GM12878 (cell line): ENCODE measurements at regions not wholly inside any gene's neighbourhood (a gene's known extent, or its start where the extent isn't known, plus 50 kb on each side); places are given as distances from the start of the nearest gene placed in this dataset.

Source experiments
- ATAC-seq: fragments of 200-7000 bp; cut with Tn5 transposase; 3 replicates; pipeline ENCODE4 v1.9.1; 2020; ENCODE audit warnings: mild to moderate bottlenecking, moderate library complexity
- BruUV-seq: library from RNA; stranded (reverse); fragments of 400-500 nt; replicated peaks from 2 replicates; lab custom pipeline; 2021; lab: Mats Ljungman, UMichigan
- CTCF ChIA-PET: fragments of 300-600 bp; sonication (Branson Sonifier 250); formaldehyde crosslinking; extraction: SDS; loops from one replicate; lab custom pipeline; 2021; ENCODE audit warnings: inconsistent platforms; lab: Yijun Ruan, JAX
- POLR2A ChIA-PET: fragments of 350-600 bp; formaldehyde crosslinking; extraction: SDS; loops from one replicate; lab custom pipeline; 2021; ENCODE audit warnings: inconsistent platforms; lab: Charles Lee
- RAD21 ChIA-PET: fragments of 300-600 bp; sonication (Branson Sonifier 250); formaldehyde crosslinking; loops from one replicate; lab custom pipeline; 2023; ENCODE audit warnings: antibody characterized with exemption; ENCODE audit not compliant: unreplicated experiment; lab: Charles Lee
- SMC1A ChIA-PET: fragments of 300-600 bp; sonication (Branson Sonifier 250); formaldehyde crosslinking; loops from one replicate; lab custom pipeline; 2023; ENCODE audit not compliant: unreplicated experiment, uncharacterized antibody; lab: Charles Lee
- DNase-seq: peaks from one replicate; pipeline ENCODE4 v3.0.0-alpha.2; 2011; ENCODE audit warnings: low read depth, low spot score
- FAIRE-seq: peaks from 3 replicates; lab custom pipeline; 2011; peaks lifted over from hg19 to GRCh38; lab: Jason Lieb, UNC
- H2AFZ ChIP-seq: 2 replicates; pipeline ENCODE4 v1.6.0; 2011; ENCODE audit warnings: low read depth, low read length, control low read depth; ENCODE audit not compliant: control insufficient read depth
- H3K27ac ChIP-seq: 2 replicates; pipeline ENCODE4 v1.5.1; 2011; ENCODE audit warnings: control low read depth; ENCODE audit not compliant: control insufficient read depth, insufficient read depth
- H3K27me3 ChIP-seq, 2 experiments: replicated peaks in 1 of 2; 2 replicates each; pipeline versions ENCODE4 v1.6.0 to v1.6.1; 2011; ENCODE audit warnings: low read length in 1 of 2; ENCODE audit not compliant: control insufficient read depth in 2 of 2, insufficient read depth in 2 of 2
- H3K36me3 ChIP-seq, 2 experiments: 2 replicates each; pipeline ENCODE4 v1.5.1; 2011; ENCODE audit warnings: low read length in 1 of 2; ENCODE audit not compliant: control insufficient read depth in 2 of 2, insufficient read depth in 2 of 2
- H3K4me1 ChIP-seq: 2 replicates; pipeline ENCODE4 v1.6.1; 2011; ENCODE audit warnings: mild to moderate bottlenecking, low read length, moderate library complexity, mixed read lengths; ENCODE audit not compliant: control insufficient read depth, insufficient read depth
- H3K4me2 ChIP-seq: 2 replicates; pipeline ENCODE4 v1.6.0; 2011; ENCODE audit warnings: control low read depth; ENCODE audit not compliant: control insufficient read depth, insufficient read depth
- H3K4me3 ChIP-seq: fragments of 200-600 bp; sonication (generic); 2 replicates; pipeline ENCODE4 v1.5.1; 2016
- H3K79me2 ChIP-seq: 2 replicates; pipeline ENCODE4 v1.6.0; 2011; ENCODE audit warnings: low read length; ENCODE audit not compliant: control insufficient read depth, insufficient read depth
- H3K9ac ChIP-seq: 2 replicates; pipeline ENCODE4 v1.8.0; 2011; ENCODE audit warnings: low read length, control low read depth, mixed read lengths; ENCODE audit not compliant: control insufficient read depth, insufficient read depth
- H3K9me3 ChIP-seq: replicated peaks from 3 replicates; pipeline ENCODE4 v1.5.1; 2011; ENCODE audit warnings: mild to moderate bottlenecking, low read length; ENCODE audit not compliant: control insufficient read depth, insufficient read depth
- H4K20me1 ChIP-seq: 2 replicates; pipeline ENCODE4 v1.6.0; 2011; ENCODE audit not compliant: control insufficient read depth, insufficient read depth
- EGR1 ChIP-seq, 2 experiments: IDR thresholded peaks; 1 replicate in 1 of 2; 2 replicates in 1 of 2; pipeline ENCODE4 v1.6.1; 2011 to 2012; ENCODE audit warnings: low read depth in 2 of 2, low read length in 2 of 2, borderline replicate concordance in 1 of 2, mild to moderate bottlenecking in 1 of 2, moderate library complexity in 1 of 2
- JUND ChIP-seq: IDR thresholded peaks from 2 replicates; pipeline ENCODE4 v1.6.1; 2012; ENCODE audit warnings: low read depth, mild to moderate bottlenecking, low read length, improper control_type of control experiment, moderate library complexity
- NFYB ChIP-seq: IDR thresholded peaks from 2 replicates; pipeline ENCODE4 v1.6.1; 2011; ENCODE audit warnings: low read depth, mild to moderate bottlenecking, low read length, improper control_type of control experiment, moderate library complexity; ENCODE audit not compliant: insufficient read depth
- PAX5 ChIP-seq: IDR thresholded peaks from 2 replicates; pipeline ENCODE4 v1.6.1; 2011; ENCODE audit warnings: low read depth, low read length, borderline replicate concordance
- POLR2A ChIP-seq: IDR thresholded peaks from 2 replicates; pipeline ENCODE4 v1.6.1; 2011; ENCODE audit warnings: low read depth, mild to moderate bottlenecking, low read length
- RFX5 ChIP-seq: IDR thresholded peaks from 2 replicates; pipeline ENCODE4 v1.6.1; 2011; ENCODE audit warnings: low read depth, low read length, improper control_type of control experiment
- SREBF1 ChIP-seq: IDR thresholded peaks from 2 replicates; pipeline ENCODE4 v1.6.1; 2012; ENCODE audit warnings: mild to moderate bottlenecking, low read length
- TARDBP ChIP-seq: IDR thresholded peaks from 2 replicates; pipeline ENCODE4 v1.6.1; 2016; ENCODE audit warnings: borderline replicate concordance
- ZZZ3 ChIP-seq: IDR thresholded peaks from 2 replicates; pipeline ENCODE4 v1.6.1; 2011; ENCODE audit warnings: low read depth; ENCODE audit not compliant: control insufficient read depth, insufficient read length
- WGBS: methylation state at CpG from one replicate; pipeline ENCODE4 v1.1.6; 2016; ENCODE audit warnings: low lambda C conversion rate; ENCODE audit not compliant: insufficient replicate concordance, insufficient coverage; ENCODE audit errors: missing lambda C conversion rate; 5-methylcytosine and 5-hydroxymethylcytosine counted together
- in situ Hi-C: fragments of 300-500 bp; cut with MboI; formaldehyde crosslinking; loops from 9 replicates; pipeline ENCODE4 v1.14.3; 2018; ENCODE audit warnings: mixed read lengths
- intact Hi-C: fragments of 100-400 bp; cut with micrococcal nuclease; formaldehyde crosslinking; loops from one replicate; pipeline ENCODE4 v1.14.2; 2022; ENCODE audit not compliant: unreplicated experiment
- TF ChIP-seq, protein P1 (sequence below): IDR thresholded peaks from 2 replicates; pipeline ENCODE4 v1.6.1; 2012; ENCODE audit warnings: improper control_type of control experiment, low read depth, low read length; ENCODE audit not compliant: insufficient replicate concordance
- TF ChIP-seq, protein P2 (sequence below): fragments of 450-650 bp; IDR thresholded peaks from 2 replicates; pipeline ENCODE4 v1.6.1; 2017; ENCODE audit warnings: mild to moderate bottlenecking
- TF ChIP-seq, protein P3 (sequence below): fragments of 450-650 bp; conservative IDR thresholded peaks from 2 replicates; pipeline ENCODE4 v1.6.1; 2017; ENCODE audit warnings: mild to moderate bottlenecking, moderate library complexity

DNA sequence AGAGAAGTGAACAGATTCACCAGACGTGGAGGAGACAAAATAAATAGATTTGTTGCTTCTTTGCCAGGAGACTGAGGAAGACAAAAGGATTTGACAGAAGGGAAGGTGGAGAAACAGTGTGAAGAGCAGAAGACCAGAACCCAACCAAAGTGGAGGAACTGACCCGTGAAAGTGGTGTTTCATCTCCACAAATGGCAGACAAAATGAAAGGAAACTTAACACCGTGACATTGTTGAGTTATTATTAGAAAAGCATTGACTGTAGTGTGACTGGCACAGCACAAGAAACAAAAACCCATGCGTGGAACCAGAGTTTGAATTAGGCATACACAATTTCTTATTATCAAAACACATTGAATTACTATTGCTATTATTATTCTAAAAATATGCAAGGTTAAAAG is 518.1 kb downstream of the TMEM121 start (continued):
- TF ChIP-seq, protein P1, sequence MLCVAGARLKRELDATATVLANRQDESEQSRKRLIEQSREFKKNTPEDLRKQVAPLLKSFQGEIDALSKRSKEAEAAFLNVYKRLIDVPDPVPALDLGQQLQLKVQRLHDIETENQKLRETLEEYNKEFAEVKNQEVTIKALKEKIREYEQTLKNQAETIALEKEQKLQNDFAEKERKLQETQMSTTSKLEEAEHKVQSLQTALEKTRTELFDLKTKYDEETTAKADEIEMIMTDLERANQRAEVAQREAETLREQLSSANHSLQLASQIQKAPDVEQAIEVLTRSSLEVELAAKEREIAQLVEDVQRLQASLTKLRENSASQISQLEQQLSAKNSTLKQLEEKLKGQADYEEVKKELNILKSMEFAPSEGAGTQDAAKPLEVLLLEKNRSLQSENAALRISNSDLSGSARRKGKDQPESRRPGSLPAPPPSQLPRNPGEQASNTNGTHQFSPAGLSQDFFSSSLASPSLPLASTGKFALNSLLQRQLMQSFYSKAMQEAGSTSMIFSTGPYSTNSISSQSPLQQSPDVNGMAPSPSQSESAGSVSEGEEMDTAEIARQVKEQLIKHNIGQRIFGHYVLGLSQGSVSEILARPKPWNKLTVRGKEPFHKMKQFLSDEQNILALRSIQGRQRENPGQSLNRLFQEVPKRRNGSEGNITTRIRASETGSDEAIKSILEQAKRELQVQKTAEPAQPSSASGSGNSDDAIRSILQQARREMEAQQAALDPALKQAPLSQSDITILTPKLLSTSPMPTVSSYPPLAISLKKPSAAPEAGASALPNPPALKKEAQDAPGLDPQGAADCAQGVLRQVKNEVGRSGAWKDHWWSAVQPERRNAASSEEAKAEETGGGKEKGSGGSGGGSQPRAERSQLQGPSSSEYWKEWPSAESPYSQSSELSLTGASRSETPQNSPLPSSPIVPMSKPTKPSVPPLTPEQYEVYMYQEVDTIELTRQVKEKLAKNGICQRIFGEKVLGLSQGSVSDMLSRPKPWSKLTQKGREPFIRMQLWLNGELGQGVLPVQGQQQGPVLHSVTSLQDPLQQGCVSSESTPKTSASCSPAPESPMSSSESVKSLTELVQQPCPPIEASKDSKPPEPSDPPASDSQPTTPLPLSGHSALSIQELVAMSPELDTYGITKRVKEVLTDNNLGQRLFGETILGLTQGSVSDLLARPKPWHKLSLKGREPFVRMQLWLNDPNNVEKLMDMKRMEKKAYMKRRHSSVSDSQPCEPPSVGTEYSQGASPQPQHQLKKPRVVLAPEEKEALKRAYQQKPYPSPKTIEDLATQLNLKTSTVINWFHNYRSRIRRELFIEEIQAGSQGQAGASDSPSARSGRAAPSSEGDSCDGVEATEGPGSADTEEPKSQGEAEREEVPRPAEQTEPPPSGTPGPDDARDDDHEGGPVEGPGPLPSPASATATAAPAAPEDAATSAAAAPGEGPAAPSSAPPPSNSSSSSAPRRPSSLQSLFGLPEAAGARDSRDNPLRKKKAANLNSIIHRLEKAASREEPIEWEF: no peak
- TF ChIP-seq, all 136 proteins: peak for 0

DNA sequence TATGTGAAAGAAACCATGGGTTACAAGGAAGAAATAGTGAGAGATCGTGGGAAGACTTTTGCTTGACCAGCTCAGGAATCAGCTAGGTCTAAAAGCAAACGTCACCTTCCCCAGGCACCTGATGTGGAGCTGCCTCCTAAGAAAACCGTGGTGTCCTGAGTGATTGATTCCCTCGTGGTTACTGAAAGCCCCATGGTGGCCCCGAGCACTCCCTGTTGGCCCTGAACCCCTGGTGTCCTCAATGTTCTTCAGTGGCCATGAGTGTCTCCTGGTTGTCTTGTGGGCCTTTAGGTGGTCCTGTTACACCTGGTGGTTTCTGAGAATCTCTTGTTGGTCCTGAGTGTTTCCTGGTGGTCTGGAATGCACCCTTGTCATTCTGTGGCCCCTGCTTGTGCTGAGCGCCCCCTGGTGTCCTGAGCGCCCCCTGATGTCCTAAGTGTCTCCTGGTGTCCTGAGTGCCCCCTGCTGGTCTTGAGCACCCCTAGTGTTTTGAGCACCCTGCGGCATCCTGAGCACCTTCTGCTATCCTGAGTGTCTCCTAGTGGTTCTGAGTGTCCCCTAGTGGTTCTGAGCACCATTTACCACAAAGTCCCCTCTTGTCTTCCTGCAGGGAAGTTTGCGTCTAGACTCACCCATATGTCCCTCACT is 518.7 kb downstream of the TMEM121 start:
- peak overlapping the region; percentile 64 for H3K4me2 ChIP-seq
- H3K4me3 ChIP-seq: no peak overlapping the region
- peak overlapping the region; percentile 47 for H2AFZ ChIP-seq
- H3K4me1 ChIP-seq: no peaks in the 10 kb centered on the region; the same call in 1 of the 2 replicates
- 1% methylated on average over 8 of the region's 9 CpGs for WGBS
- no peaks in the 10 kb centered on the region for H3K36me3 ChIP-seq
- DNase-seq: no peak
- ChIA-PET SMC1A (no interaction called here), CTCF (no interaction called here), POLR2A (no interaction called here), RAD21 (no interaction called here)
- H3K27ac ChIP-seq: no peak overlapping the region
- no peak for FAIRE-seq
- no peak for ATAC-seq
- no peak overlapping the region for H3K9ac ChIP-seq
- H4K20me1 ChIP-seq: no peaks in the 10 kb centered on the region
- no peaks in the 10 kb centered on the region for H3K9me3 ChIP-seq
- H3K79me2 ChIP-seq: no peaks in the 10 kb centered on the region
- in situ Hi-C loops (no loop called here), intact Hi-C loops (no loop called here)
- H3K27me3 ChIP-seq: no peaks in the 10 kb centered on the region
- BruUV-seq: no TSS peak
- TF ChIP-seq JUND (no peak), ZZZ3 (no peak), POLR2A (no peak), EGR1 (IDR thresholded peaks at IDR 0.05; ENCODE audit: borderline replicate concordance in 1 of 2, low read depth in 2 of 2, low read length in 2 of 2) (no peak), NFYB (no peak), RFX5 (no peak), TARDBP (no peak), SREBF1 (no peak), PAX5 (no peak)
- TF ChIP-seq, protein P2, sequence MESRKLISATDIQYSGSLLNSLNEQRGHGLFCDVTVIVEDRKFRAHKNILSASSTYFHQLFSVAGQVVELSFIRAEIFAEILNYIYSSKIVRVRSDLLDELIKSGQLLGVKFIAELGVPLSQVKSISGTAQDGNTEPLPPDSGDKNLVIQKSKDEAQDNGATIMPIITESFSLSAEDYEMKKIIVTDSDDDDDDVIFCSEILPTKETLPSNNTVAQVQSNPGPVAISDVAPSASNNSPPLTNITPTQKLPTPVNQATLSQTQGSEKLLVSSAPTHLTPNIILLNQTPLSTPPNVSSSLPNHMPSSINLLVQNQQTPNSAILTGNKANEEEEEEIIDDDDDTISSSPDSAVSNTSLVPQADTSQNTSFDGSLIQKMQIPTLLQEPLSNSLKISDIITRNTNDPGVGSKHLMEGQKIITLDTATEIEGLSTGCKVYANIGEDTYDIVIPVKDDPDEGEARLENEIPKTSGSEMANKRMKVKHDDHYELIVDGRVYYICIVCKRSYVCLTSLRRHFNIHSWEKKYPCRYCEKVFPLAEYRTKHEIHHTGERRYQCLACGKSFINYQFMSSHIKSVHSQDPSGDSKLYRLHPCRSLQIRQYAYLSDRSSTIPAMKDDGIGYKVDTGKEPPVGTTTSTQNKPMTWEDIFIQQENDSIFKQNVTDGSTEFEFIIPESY: no peak
- TF ChIP-seq, protein P3, sequence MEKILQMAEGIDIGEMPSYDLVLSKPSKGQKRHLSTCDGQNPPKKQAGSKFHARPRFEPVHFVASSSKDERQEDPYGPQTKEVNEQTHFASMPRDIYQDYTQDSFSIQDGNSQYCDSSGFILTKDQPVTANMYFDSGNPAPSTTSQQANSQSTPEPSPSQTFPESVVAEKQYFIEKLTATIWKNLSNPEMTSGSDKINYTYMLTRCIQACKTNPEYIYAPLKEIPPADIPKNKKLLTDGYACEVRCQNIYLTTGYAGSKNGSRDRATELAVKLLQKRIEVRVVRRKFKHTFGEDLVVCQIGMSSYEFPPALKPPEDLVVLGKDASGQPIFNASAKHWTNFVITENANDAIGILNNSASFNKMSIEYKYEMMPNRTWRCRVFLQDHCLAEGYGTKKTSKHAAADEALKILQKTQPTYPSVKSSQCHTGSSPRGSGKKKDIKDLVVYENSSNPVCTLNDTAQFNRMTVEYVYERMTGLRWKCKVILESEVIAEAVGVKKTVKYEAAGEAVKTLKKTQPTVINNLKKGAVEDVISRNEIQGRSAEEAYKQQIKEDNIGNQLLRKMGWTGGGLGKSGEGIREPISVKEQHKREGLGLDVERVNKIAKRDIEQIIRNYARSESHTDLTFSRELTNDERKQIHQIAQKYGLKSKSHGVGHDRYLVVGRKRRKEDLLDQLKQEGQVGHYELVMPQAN: no peak
